ENCODE measurements at regions not wholly inside any gene's neighbourhood (a gene's known extent, or its start where the extent isn't known, plus 50 kb on each side); places are given as distances from the start of the nearest gene placed in this dataset.
"Not testable (repeated sequence)": the region's sequence is repeated elsewhere in the genome, so short reads cannot be mapped to it uniquely, and the experiment has no call there.

GRCh38 chr10:59025981-59026765 is 150.3 kb upstream of the PHYHIPL start:
- Mint-ChIP-seq H3K4me1 (no peaks in the 10 kb centered on the region), H3K27ac (no peak overlapping the region), H3K4me3 (no peak overlapping the region), H3K36me3 (ENCODE audit: low read depth) (no peaks in the 10 kb centered on the region), H3K27me3 (peaks cover 10% of the 10 kb centered on the region)
- DNase-seq (no peak), ATAC-seq (no peak)
- no peaks in the 10 kb centered on the region for H3K9me3 ChIP-seq (ENCODE audit: control insufficient read depth, low read length, poor library complexity, severe bottlenecking)

GRCh38 chr10:59027975-59028655 is 148.3 kb upstream of the PHYHIPL start:
- Mint-ChIP-seq H3K27ac (no peak overlapping the region), H3K36me3 (ENCODE audit: low read depth) (no peaks in the 10 kb centered on the region), H3K4me3 (no peak overlapping the region), H3K4me1 (no peaks in the 10 kb centered on the region), H3K27me3 (peaks cover 2% of the 10 kb centered on the region)
- no peaks in the 10 kb centered on the region for H3K9me3 ChIP-seq (ENCODE audit: control insufficient read depth, low read length, poor library complexity, severe bottlenecking)
- ATAC-seq: no peak
- no peak for DNase-seq

GRCh38 chr10:59033622-59034021 is 142.8 kb upstream of the PHYHIPL start:
- no peaks in the 10 kb centered on the region for H3K4me1 Mint-ChIP-seq

GRCh38 chr10:59036311-59037017 is 140.0 kb upstream of the PHYHIPL start:
- Mint-ChIP-seq H3K36me3 (ENCODE audit: low read depth) (no peaks in the 10 kb centered on the region), H3K27me3 (no peaks in the 10 kb centered on the region), H3K27ac (no peak overlapping the region), H3K4me1 (no peaks in the 10 kb centered on the region), H3K4me3 (no peak overlapping the region)
- no peak for ATAC-seq
- no peak for DNase-seq
- no peaks in the 10 kb centered on the region for H3K9me3 ChIP-seq (ENCODE audit: control insufficient read depth, low read length, poor library complexity, severe bottlenecking)

More at GRCh38 chr10:59033622-59034021, 142.8 kb upstream of the PHYHIPL start:
- Mint-ChIP-seq H3K4me3 (no peak overlapping the region), H3K36me3 (ENCODE audit: low read depth) (no peaks in the 10 kb centered on the region), H3K27me3 (no peaks in the 10 kb centered on the region), H3K27ac (no peak overlapping the region)
- DNase-seq (no peak), ATAC-seq (no peak)
- H3K9me3 ChIP-seq (ENCODE audit: control insufficient read depth, low read length, poor library complexity, severe bottlenecking): no peaks in the 10 kb centered on the region

GRCh38 chr10:59037018-59037389 is 139.4 kb upstream of the PHYHIPL start:
- Mint-ChIP-seq H3K27me3 (no peaks in the 10 kb centered on the region), H3K36me3 (ENCODE audit: low read depth) (no peaks in the 10 kb centered on the region), H3K4me3 (no peak overlapping the region), H3K27ac (no peak overlapping the region), H3K4me1 (no peaks in the 10 kb centered on the region)
- no peaks in the 10 kb centered on the region for H3K9me3 ChIP-seq (ENCODE audit: control insufficient read depth, low read length, poor library complexity, severe bottlenecking)
- DNase-seq (no peak), ATAC-seq (no peak)

GRCh38 chr10:59037506-59037905 is 138.9 kb upstream of the PHYHIPL start:
- ATAC-seq (no peak), DNase-seq (no peak)
- H3K4me3 Mint-ChIP-seq: no peak overlapping the region
- no peaks in the 10 kb centered on the region for H3K4me1 Mint-ChIP-seq
- H3K36me3 Mint-ChIP-seq (ENCODE audit: low read depth): no peaks in the 10 kb centered on the region
- H3K27me3 Mint-ChIP-seq: no peaks in the 10 kb centered on the region
- H3K9me3 ChIP-seq (ENCODE audit: control insufficient read depth, low read length, poor library complexity, severe bottlenecking): no peaks in the 10 kb centered on the region
- no peak overlapping the region for H3K27ac Mint-ChIP-seq

- DNase-seq; H3K36me3 Mint-ChIP-seq (ENCODE audit: low read depth); ATAC-seq; H3K27ac Mint-ChIP-seq; H3K9me3 ChIP-seq (ENCODE audit: control insufficient read depth, low read length, poor library complexity, severe bottlenecking); H3K27me3 Mint-ChIP-seq; H3K4me3 Mint-ChIP-seq; H3K4me1 Mint-ChIP-seq: not testable (repeated sequence)
These were observed 133.1 kb upstream of the PHYHIPL start for GRCh38 chr10:59043358-59043757.

GRCh38 chr10:59047180-59047579 is 129.3 kb upstream of the PHYHIPL start:
- Mint-ChIP-seq H3K36me3 (ENCODE audit: low read depth) (no peaks in the 10 kb centered on the region), H3K27ac (no peak overlapping the region), H3K4me3 (no peak overlapping the region), H3K27me3 (no peaks in the 10 kb centered on the region), H3K4me1 (no peaks in the 10 kb centered on the region)
- ATAC-seq: no peak
- DNase-seq: no peak
- no peaks in the 10 kb centered on the region for H3K9me3 ChIP-seq (ENCODE audit: control insufficient read depth, low read length, poor library complexity, severe bottlenecking)

GRCh38 chr10:59047957-59048618 is 128.4 kb upstream of the PHYHIPL start:
- ATAC-seq: no peak
- Mint-ChIP-seq H3K4me3 (no peak overlapping the region), H3K4me1 (no peaks in the 10 kb centered on the region), H3K27ac (no peak overlapping the region), H3K27me3 (no peaks in the 10 kb centered on the region), H3K36me3 (ENCODE audit: low read depth) (no peaks in the 10 kb centered on the region)
- no peak for DNase-seq
- no peaks in the 10 kb centered on the region for H3K9me3 ChIP-seq (ENCODE audit: control insufficient read depth, low read length, poor library complexity, severe bottlenecking)

- H3K4me1 Mint-ChIP-seq; H3K4me3 Mint-ChIP-seq; H3K36me3 Mint-ChIP-seq (ENCODE audit: low read depth); H3K9me3 ChIP-seq (ENCODE audit: control insufficient read depth, low read length, poor library complexity, severe bottlenecking); H3K27ac Mint-ChIP-seq; H3K27me3 Mint-ChIP-seq; DNase-seq; ATAC-seq: not testable (repeated sequence)
These were observed 122.9 kb upstream of the PHYHIPL start for GRCh38 chr10:59053502-59053901.

- H3K36me3 Mint-ChIP-seq (ENCODE audit: low read depth): no peaks in the 10 kb centered on the region
- no peak overlapping the region for H3K4me3 Mint-ChIP-seq
- H3K9me3 ChIP-seq (ENCODE audit: control insufficient read depth, low read length, poor library complexity, severe bottlenecking): no peaks in the 10 kb centered on the region
- no peak for DNase-seq
- no peak for ATAC-seq
- H3K27me3 Mint-ChIP-seq: no peaks in the 10 kb centered on the region
- no peak overlapping the region for H3K27ac Mint-ChIP-seq
- no peaks in the 10 kb centered on the region for H3K4me1 Mint-ChIP-seq
These were observed 121.4 kb upstream of the PHYHIPL start for GRCh38 chr10:59055045-59055444.

- H3K36me3 Mint-ChIP-seq (ENCODE audit: low read depth): no peaks in the 10 kb centered on the region
- H3K4me3 Mint-ChIP-seq: no peak overlapping the region
- H3K27me3 Mint-ChIP-seq: no peaks in the 10 kb centered on the region
- H3K9me3 ChIP-seq (ENCODE audit: control insufficient read depth, low read length, poor library complexity, severe bottlenecking): no peaks in the 10 kb centered on the region
- H3K27ac Mint-ChIP-seq: no peak overlapping the region
- ATAC-seq (no peak), DNase-seq (no peak)
- no peaks in the 10 kb centered on the region for H3K4me1 Mint-ChIP-seq
These were observed 119.1 kb upstream of the PHYHIPL start for GRCh38 chr10:59057345-59057744.

GRCh38 chr10:59060852-59061251 is 115.6 kb upstream of the PHYHIPL start:
- H3K9me3 ChIP-seq (ENCODE audit: control insufficient read depth, low read length, poor library complexity, severe bottlenecking): no peaks in the 10 kb centered on the region
- DNase-seq: no peak
- Mint-ChIP-seq H3K36me3 (ENCODE audit: low read depth) (no peaks in the 10 kb centered on the region), H3K4me3 (no peak overlapping the region), H3K27ac (no peak overlapping the region), H3K27me3 (no peaks in the 10 kb centered on the region), H3K4me1 (no peaks in the 10 kb centered on the region)
- ATAC-seq: no peak

Data from T-helper 17 cell (primary cell).